Hematopoietic multipotent progenitor cell treated with erythropoietin and hydrocortisone succinate and interleukin-3 and kit ligand, for 6 days (in vitro differentiated cells): ENCODE measurements at regions not wholly inside any gene's neighbourhood (a gene's known extent, or its start where the extent isn't known, plus 50 kb on each side); places are given as distances from the start of the nearest gene placed in this dataset.

Experiments used
- DNase-seq: peaks from one replicate; pipeline ENCODE4 v3.0.0-alpha.2; 2015

DNA sequence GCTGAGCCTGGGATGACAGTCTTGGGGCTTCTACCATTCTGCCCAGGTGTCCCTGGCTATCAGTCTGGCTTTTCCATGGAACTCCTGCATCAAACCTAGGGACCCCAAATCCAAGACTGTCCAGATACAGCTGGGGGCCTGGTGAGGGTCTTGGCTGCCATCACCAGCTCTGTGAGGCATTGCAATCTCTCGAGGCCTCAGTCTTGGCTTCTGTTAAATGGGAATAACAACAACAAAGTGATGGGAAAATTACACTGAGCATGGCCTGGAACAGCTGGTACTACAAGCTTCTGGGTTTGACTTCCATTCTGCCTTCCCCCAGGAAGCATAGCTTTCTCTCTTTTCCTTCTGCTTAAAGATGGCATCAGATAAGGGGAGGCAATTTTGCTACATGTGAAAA lies 50.0 kb upstream of the LCTL start:
- no peak for DNase-seq

DNA sequence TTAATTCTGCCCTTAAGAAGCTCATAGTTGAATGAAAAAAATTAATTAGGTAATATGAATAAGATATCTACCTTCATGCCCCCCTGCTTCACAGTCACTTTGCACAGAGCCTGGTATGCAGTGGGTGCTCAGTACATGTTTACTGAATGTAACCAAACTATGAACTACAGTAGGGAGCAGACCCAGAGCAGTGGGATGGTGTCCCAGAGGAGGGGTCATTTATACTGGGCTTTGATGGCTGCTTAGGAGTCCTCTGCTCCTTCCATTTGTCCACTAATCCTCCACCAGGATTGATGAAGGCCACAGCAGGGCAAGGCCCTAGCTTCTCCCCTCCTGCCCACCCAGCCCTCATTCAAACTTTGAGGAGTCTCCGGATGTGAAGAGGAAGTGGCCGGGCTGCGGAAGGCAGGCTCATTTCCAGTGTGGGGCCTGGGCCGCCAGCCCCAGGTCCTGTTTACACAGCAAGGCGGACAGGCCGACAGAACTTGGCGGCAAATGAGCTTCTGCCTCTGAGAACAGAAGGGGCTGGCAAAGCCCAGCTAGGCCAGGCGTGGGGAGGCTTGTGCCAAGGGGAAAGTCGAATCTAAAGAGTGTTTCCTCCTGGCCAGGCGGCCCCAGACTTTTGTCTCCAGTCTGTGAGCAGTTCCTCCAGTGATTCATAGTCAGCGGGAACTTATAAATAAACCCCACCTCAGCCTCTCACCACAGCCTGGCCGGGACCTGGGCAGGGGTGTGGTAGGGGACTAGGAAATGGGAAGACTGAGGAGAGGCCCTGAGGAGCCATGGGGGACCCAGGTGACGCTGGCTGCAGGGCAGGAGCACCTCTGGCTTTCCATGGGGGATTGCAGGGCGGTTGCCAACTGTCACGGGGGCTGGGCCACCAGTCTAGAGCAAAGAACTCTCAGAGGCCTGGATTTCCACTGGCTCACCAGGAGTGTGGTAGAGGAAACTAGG lies 51.6 kb upstream of the LCTL start:
- peak; percentile 57 for DNase-seq

DNA sequence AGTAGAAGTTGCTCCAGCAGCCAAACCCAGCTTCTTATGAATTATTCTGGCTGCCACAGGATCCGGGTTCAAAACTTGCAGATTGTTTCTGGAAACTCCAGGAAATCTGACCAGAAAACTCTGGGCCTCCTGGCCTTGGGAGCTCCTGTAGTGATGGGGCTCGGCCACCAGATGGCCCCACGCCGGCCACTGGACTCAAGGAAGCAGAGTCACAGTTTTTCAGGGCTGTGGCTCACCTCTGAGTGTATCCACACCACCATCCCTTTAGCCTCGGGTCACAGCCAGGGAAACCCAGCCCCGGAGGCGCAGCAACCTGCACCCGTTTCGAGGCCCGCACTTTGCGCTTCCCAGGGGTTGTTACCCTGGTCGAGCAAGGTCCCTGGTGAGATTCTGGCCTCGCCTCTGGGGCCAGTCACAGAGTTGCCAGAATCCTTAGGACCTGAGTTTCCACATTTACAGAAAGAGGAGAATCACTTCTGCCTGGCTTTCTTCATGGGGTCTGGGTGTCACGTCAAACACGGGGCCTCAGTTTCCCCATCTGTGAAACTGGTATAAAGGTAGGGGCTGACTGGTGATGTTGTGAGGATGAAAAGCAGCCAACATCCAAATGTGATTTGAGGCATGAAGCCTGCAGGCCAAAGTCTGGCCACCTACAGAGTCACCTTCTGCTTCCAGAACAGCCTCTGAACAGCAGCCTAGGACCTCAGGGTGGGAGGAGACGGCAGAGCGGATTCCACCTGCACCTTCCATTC lies 53.5 kb upstream of the LCTL start:
- peak; percentile 89 for DNase-seq

DNA sequence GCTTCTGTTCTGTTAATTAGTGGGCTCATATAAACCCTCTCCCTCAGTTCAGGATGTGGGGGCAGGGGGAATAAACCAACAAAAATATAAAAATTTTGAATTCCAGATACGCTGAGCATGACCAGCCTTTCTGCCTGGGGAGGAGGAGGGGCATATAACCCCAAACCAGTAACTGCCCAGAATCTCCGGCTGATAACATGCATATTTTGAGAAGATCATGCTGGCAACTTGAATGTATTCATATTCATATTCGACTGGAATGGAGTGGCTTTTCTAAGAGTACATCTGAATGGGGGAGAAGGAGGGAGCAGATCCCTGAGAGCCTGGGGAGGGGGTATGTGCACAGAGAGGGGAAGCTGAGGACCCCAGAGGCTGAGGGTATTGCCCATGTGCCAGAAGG lies 54.5 kb upstream of the LCTL start:
- DNase-seq: peak; percentile 82

DNA sequence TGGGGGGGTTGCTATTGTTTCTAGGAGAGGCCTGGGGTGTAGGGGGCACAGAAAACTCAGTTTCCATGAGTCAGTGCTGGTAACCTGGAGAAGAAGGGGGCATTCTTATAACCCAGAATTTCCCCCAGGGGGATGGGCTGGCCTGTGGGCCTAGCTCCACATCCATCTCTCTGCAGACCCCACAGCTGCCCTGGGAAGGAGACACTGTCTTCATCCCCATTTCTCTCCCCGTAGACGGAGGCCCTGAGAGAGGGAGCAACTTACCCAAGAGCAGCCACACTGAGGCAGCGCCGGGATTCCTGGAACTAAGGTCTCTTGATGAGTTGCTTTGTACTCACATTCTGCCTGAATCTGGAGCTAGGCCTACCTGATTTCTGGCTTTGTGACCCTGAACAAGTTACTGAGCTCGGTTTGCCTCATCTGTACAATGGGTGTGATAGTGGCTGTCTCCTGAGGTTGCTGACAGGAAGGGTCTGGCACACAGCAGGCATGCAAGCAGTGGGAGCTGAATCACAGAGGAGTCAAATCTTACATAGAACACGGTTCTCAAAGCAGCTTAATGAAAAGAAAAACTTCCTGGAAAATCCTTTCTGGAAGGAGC lies 55.0 kb upstream of the LCTL start:
- DNase-seq: no peak

DNA sequence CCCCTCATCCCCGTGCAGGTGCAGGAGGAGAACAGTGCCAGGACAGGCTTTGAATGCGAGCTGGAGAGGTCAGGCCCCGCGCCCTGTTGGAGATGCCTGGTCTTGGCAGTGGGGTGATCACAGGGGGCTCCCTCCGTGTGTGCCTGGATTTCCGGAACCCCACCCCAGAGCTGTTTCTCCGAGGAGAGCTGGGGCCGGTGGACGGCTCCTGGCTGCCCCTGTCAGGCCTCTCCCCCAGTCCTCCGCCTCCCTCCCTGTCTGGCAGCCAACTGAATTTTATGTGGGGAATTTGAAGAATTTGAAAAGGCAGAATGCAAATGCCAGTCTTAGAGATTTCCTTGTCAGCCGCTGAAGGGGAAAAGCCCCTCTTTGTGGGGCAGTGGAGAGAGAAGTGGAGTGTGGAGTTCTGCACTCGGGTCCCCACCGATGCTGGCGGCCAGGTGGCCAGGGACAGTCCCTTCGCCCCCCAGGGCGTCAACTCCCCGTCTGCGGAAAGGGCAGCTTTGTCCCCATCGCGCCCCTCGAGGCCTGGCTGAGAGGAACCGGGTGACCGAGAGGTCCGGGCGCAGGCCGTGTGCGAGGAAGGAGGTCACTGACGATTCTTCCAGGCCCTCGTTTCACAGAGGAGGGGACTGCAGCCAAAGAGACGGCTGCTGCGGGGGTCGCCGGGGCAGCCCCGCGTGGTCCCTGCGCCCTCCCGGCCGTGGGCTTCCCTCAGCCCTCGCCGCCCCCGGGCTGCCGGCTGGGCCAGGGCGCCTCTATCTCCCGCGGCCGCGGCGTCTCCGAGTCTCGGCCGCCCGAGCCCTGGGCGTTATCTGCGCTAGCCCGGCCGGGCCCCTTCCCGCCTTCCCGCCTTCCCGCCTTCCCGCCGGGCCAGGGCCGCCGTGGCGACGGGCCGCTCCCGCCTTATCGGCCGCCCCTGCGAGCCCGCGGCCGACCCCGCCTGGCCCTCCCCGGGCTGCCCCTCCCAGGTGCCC lies 56.0 kb upstream of the LCTL start:
- peak; percentile 69 for DNase-seq

DNA sequence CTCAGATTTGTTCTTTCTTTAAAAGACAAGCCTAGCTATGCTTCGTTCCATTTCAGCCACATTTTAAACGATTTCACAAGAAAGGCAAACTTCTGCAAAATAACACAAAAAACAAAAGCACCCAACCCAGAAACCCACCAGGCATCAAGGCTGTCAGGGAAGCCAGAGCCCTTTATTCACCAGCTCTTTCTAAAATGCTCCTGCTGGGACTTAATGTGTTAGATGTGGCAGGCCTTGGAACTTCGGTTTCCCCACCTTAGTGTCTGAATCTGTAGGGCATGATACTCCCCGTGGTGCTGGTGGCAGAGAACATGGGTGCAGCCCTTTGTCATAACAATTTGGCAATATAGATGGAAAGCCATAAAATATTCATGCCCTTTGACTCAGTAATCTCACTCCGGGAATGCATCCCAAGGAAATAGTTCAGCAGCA lies 56.8 kb upstream of the LCTL start:
- DNase-seq: peak; percentile 61

DNA sequence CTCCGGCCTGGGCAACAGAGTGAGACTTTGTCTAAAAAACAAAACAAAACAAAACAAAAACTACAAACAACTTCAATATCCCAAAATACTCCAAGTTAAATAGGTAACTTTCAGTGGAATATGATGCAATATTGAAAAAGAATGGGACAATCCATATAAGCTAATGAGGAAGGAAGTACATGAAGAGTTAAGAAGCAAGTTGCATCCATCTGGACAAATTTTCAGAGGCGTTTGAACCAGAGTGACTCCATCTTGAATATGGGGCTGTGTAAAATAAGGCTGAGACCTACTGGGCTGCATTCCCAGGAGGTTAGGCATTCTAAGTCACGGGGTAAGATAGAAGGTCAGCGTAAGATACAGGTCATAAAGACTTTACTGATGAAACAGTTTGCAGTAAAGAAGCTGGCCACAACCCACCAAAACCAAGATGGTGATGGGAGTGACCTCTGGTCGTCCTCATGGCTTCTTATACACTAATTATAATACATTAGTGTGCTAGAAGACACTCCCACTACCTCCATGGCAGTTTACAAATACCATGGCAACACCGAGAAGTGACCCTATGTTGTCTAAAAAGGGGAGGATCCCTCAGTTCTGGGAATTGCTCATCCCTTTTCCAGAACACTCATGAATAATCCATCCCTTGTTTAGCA lies 58.1 kb upstream of the LCTL start:
- DNase-seq: no peak

DNA sequence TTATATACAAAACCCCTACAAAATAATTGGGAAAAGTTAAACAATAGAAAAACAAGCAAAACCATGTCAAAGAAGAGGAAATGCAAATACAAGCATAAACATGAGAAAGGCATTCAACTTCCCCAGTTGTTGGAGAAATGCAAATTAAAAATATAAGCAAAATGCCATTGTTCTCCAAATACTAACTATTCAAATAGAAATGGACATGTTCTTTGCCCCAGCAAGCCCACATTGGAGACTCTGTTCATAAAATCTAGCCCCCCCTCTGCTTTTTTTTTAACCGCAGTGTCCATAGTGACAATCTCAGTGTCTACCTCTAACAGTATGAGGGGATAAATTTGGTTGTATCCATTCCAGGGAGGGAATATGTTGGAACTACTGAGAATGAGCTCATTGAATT lies 59.7 kb upstream of the LCTL start:
- DNase-seq: no peak

DNA sequence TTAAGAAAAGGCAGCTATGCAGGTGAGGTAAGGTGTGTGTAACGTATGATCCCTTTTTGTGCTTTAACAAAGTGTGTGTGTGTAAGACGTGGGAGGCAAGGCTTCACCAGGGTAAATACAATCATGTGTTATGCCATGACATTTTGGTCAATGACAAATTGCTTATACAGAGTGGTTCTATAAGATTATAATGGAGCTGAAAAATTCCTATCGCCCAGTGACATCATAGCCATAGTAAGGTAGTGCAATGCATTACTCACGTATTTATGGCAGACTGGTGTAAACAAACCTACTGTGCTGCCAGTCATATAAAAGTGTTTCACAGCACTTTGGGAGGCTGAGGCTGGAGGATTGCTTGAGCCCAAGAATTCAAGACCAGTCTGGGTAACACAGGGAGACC lies 60.2 kb upstream of the LCTL start:
- no peak for DNase-seq

DNA sequence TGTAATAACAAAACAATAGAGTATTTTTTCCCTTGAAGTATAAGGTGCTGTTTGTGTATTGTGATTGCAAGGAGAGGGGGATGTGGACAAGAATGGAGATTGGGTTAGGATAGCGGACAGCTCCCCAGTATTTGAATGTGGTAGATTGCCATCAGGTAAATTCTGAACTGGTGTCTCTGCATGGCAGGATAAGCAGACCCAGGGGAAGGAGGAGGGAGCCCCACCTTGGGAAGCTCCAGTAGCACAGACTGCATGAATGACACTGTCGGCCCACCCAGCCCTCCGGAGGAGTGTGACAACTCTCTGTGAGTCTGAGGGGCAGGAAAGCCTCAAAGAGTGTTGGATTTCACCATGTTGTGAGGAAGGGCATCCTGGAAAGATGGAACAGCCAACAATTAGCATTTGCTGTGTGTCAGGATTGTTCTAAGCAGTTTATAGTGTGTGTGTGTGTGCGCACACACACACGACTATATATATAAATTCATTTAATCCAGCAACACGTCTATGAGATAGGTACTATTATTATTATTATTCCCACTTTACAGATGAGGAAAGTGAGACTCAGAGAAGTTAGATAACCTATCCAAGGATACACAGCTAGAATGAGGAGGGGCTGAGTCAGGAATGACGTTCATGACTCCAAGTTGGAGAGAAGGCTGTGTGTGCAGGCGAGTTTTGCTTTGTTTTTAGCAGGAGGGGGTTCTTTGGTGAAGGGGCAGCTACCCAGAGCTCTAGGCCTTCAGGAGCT lies 63.4 kb upstream of the LCTL start:
- DNase-seq: peak; percentile 72

DNA sequence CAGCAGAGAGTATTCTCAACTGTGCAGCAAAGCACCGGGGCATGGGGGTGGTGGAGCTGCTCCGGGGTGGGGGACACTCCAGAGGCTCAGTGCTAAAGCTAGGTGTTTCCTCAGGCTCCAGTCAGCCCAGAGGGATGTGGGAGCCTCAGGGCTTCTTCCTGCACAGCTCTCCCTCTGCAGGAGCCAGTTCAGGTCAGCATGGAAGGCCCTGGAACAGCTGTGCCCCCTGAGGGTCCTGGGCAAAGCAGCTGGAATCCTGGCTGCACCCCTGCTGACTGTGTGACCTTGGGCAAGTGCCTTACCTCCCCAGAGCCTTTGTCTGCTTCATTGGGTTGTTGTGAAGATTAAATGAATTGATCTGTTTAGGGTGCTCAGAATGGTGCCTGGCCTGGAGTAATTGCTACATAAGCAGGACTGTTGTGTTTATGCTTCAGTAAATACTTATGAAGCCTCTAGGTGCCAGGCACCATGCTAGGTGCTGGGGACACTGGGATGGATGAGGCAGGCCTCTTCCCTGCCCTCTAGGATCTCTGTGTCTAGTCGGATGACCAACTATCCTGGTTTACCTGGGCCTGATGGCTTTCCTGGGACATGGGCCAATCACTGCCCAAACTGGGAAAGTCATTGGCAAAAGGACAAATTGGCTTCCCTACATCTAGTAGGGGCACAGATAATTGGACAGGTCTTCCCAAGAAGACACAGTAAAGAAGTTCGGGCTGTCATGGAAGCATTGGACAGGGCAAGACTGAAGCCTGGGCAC lies 64.2 kb upstream of the LCTL start:
- DNase-seq: no peak

DNA sequence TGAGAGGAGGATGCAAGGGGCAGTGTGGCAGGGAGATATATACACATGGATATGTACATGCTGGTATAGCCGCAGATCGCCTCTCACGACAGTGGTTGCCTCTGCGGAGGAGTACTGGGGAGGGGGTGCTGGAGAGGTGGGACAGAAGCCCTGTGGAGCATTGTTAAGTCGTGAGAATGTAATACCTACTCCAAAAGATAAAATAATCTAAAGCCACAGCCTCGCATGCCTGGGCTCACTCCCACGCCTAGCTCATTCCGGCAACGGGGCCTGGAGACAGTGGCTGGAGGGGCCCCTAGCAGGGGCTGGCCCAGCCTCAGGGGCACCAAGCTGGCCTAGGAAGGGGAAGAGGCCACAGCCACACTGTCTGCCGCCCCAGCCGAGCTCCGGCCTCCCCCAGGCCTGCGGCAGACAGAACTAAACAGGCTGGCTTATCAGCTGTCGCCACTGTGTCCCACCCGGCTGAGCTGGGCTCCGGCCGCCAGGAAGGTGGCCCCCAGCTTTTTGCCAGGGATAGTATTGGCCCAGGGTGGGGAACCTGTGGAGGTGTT lies 65.1 kb upstream of the LCTL start:
- DNase-seq: peak; percentile 86

DNA sequence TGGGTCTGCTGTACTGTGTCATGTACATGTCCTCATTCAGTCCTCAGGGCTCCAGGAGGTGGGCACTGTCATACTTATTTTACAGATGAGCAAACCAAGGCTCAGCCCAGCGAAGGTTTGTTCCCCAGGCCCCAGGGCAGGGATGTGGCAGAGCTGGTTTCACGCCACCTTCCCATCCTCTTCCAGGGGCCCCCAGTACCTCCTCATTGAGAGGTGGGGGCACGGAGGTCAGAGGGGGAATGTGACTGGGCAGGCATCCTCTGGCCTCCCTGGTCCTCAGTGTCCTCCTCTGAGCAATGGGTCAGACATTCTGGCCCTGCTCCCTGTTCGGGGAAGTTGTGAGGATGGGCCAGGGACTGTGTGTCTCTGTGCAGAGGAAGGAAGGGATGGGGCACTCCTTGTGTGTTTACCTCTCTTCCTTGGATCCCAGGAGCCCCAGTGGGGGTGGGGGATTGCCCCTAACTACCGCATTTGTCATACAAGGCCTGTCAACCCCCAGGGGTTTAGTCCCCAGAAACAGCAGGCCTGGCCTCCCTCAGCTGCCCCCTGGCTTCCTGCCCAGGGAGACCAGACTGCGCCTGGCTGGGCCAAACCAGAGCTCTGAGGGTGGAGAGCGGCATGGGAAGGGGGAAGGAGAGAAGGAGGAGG lies 65.9 kb upstream of the LCTL start:
- DNase-seq: no peak

DNA sequence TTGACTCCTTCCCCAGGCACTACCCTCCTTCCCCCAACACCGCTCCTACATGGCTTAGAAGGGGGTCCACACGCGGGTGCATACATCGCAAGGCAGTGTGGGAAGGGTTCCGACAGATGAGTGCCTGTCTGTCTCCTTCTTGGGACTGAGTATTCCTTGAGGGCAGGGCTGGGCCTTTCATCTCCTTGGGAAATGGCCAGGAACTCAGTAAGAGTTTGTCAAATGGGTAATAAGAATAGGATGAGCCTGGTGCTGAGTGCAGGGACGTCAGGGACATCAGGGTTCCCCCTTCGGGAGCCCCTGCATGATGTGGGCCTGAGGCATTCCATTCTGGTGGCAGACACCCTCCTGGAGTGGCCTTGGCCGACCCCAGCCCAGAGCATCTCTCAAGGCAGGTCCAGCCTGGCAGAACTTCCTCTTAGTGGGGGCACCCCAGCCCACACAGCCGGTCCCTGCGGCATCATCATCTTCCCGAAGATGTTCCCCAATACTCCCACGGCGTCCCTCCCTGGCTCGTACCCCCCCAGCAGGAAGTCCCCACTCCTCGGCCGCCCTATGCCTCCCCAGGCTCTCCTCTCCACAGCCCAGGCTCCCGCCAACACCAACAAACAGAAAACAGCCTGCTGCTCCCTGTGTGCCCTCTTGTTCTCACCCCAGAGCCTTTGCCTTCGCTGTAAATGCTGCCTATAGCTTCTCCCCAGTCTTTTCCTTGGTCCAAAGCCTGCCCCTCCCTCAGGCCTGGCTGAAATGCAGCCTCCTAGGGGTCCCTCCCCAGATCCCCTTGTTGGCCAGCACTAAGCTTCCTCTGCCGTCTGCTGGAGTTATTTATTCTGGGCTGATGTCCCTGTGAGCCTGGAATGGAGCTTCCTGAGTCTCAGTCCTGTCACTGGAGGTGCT lies 67.5 kb upstream of the LCTL start:
- no peak for DNase-seq

DNA sequence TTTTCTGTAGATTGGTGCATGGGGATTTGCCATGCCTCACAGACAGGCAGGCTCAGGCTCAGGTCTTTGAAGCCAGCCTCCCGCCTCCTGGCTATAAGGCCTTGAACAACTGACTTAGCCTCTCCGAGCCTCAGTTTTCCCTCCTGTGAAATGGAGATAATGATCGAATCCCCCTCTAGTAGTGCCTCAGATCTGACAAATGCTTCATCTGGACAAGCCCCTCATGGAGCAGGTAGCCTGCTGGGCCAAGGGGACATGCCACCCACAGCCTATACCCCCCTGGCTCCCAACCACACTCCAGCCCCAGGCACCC lies 68.1 kb upstream of the LCTL start:
- DNase-seq: no peak

DNA sequence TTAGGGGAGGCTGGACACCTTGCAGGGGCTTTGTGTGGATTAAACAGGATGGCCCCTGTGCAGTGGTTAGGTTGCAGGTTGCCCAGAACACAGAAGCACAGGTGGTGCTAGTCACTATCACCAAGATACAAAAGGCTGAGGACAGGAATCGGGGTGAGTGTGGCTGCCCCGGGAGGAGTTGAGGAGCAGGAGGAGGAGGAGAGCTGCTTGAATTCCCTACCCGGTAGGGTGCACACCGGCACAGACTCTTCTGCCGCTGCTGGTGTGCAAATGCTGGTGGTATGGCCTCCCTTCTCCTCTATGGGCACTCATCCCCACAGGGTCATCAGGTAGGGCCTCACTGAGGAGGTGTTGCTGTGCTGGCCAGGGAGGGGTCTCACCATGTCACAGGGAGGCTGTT lies 67.5 kb upstream of the SMAD6 start:
- DNase-seq: no peak

DNA sequence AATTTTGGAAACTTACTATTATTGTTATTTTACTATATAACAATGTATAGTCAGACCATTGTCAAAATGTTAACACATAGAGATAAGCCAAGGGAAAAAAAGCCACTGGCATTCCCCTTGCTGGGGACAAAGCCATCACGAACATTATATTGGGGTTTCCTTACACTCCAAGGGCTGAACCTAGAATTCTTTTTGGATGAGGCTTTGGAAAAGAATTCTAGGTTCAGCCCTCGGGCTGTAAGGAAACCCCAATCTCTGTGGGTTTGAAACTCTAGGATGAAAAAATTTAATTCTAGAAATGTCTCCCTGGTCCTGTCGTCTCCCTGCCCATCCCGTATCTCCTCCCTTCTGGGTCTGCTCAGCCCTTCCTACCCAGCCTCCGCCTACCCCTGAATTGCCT lies 67.0 kb upstream of the SMAD6 start:
- no peak for DNase-seq

DNA sequence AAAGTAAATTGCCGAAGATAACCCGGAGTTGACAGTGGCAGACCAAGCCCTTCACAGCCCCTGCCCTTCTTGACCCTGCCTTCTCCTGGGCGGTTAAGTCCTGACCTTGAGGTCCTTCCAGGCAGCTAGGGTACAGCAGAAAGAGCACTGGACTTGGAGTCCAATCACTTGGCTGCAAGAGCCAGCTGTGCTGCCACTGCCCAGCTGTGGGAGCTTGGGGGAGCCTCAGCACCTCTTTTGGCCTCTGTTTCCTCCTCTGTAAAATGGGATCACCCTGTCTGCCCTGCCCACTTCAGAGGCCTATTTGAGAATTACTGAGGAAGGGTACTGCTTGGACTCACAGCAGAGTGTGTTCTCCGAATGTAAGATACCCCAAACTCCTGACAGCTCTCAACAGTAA lies 66.2 kb upstream of the SMAD6 start:
- no peak for DNase-seq
